KMS-11 (cell line): ENCODE measurements at regions not wholly inside any gene's neighbourhood (a gene's known extent, or its start where the extent isn't known, plus 50 kb on each side); places are given as distances from the start of the nearest gene placed in this dataset.
"Not testable (repeated sequence)": the region's sequence is repeated elsewhere in the genome, so short reads cannot be mapped to it uniquely, and the experiment has no call there.

Experiments used
- H2AFZ ChIP-seq: fragments of 200-600 bp; sonication (generic); 2 replicates; pipeline ENCODE4 v1.6.1; 2016; ENCODE audit warnings: antibody characterized with exemption, mixed run types, low read depth
- H3K27ac ChIP-seq: fragments of 200-600 bp; sonication (generic); 2 replicates; pipeline ENCODE4 v1.6.1; 2016; ENCODE audit warnings: mild to moderate bottlenecking, mixed run types
- H3K27me3 ChIP-seq: fragments of 200-600 bp; sonication (generic); 2 replicates; pipeline ENCODE4 v1.6.1; 2017; ENCODE audit warnings: mild to moderate bottlenecking, low read depth, mixed run types, moderate library complexity; ENCODE audit not compliant: insufficient read depth
- H3K36me3 ChIP-seq: fragments of 200-600 bp; sonication (generic); 2 replicates; pipeline ENCODE4 v1.6.1; 2017; ENCODE audit warnings: mild to moderate bottlenecking, mixed run types; ENCODE audit not compliant: insufficient read depth
- H3K4me1 ChIP-seq: fragments of 200-600 bp; sonication (generic); 2 replicates; pipeline ENCODE4 v1.6.1; 2016; ENCODE audit warnings: mild to moderate bottlenecking, low read depth, mixed run types; ENCODE audit not compliant: poor library complexity, severe bottlenecking
- H3K4me2 ChIP-seq: fragments of 200-600 bp; sonication (generic); 2 replicates; pipeline ENCODE4 v1.7.0; 2016; ENCODE audit warnings: mild to moderate bottlenecking, mixed run types
- H3K4me3 ChIP-seq: fragments of 200-600 bp; sonication (generic); IDR thresholded peaks from 2 replicates; pipeline ENCODE4 v1.6.1; 2017; ENCODE audit warnings: low read depth, low read length, mixed read lengths; ENCODE audit not compliant: insufficient read depth
- H3K79me2 ChIP-seq: fragments of 200-600 bp; sonication (generic); 2 replicates; pipeline ENCODE4 v1.6.1; 2016; ENCODE audit warnings: low read depth, mixed run types; ENCODE audit not compliant: insufficient read depth
- H3K9ac ChIP-seq: fragments of 200-600 bp; sonication (generic); 2 replicates; pipeline ENCODE4 v1.6.1; 2016; ENCODE audit warnings: mild to moderate bottlenecking, mixed run types
- H4K20me1 ChIP-seq: fragments of 200-600 bp; sonication (generic); 2 replicates; pipeline ENCODE4 v1.6.1; 2016; ENCODE audit warnings: mild to moderate bottlenecking, mixed run types; ENCODE audit not compliant: insufficient read depth
- TF ChIP-seq, protein P1 (sequence below): fragments of 200-600 bp; sonication (generic); conservative IDR thresholded peaks from 2 replicates; pipeline ENCODE4 v1.6.1; 2017; ENCODE audit warnings: low read depth, mild to moderate bottlenecking, antibody characterized with exemption, low read length, moderate library complexity, mixed read lengths

DNA sequence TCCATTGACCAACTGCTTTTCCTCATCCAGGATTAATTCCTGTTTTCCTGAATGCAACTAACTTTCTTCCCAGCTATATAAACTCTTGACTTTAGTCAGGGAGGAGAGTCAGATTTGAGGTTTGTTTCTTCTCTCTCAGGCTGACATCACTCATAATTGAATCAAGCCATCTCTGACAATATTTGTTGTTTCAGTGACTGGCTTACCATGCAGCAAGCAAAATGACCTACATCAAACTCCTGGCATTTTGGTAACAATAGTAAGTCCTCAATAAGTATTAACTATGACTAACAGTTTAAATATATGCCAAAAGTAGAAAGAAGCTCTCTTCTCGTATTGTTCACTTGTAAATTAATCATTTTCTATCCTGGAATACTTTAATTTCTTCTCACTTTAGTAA lies 625.7 kb upstream of the KCND2 start:
- Histone ChIP-seq H3K4me3 (no peak overlapping the region), H3K4me1 (no peaks in the 10 kb centered on the region), H3K27ac (no peak overlapping the region), H3K27me3 (no peaks in the 10 kb centered on the region), H3K4me2 (no peak overlapping the region), H3K36me3 (no peaks in the 10 kb centered on the region; the same call in 1 of the 2 replicates), H2AFZ (no peak overlapping the region), H3K9ac (no peak overlapping the region), H4K20me1 (no peaks in the 10 kb centered on the region), H3K79me2 (no peaks in the 10 kb centered on the region)
- TF ChIP-seq, protein P1, sequence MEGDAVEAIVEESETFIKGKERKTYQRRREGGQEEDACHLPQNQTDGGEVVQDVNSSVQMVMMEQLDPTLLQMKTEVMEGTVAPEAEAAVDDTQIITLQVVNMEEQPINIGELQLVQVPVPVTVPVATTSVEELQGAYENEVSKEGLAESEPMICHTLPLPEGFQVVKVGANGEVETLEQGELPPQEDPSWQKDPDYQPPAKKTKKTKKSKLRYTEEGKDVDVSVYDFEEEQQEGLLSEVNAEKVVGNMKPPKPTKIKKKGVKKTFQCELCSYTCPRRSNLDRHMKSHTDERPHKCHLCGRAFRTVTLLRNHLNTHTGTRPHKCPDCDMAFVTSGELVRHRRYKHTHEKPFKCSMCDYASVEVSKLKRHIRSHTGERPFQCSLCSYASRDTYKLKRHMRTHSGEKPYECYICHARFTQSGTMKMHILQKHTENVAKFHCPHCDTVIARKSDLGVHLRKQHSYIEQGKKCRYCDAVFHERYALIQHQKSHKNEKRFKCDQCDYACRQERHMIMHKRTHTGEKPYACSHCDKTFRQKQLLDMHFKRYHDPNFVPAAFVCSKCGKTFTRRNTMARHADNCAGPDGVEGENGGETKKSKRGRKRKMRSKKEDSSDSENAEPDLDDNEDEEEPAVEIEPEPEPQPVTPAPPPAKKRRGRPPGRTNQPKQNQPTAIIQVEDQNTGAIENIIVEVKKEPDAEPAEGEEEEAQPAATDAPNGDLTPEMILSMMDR, result no peak

DNA sequence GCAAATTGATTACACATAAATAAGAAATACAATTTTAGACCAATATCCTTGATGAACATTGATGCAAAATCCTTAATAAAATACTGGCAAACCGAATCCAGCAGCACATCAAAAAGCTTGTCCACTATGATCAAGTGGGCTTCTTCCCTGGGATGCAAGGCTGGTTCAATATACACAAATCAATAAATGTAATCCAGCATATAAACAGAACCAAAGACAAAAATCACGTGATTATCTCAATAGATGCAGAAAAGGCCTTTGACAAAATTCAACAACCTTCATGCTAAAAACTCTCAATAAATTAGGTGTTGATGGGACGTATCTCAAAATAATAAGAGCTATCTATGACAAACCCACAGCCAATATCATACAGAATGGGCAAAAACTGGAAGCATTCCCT lies 624.2 kb upstream of the KCND2 start:
- not testable (repeated sequence) for H2AFZ ChIP-seq

DNA sequence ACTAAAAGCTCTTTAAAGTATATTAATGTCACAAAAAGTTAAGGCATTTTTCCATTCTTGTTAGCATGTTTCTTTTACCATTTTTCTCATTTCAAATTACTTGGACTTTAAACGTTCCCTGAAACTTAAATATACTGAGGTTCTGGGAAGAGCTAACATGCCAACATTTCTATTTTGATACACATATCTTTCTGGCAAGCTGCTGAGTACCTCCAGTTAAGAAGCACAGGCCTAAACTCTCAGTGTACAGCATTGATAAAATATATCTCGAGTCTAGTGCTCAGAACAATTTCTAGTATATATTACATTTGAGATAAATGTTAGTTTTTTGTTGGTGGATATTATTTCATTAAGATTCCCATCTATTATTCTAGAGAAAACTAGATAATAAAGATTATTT lies 612.9 kb upstream of the KCND2 start:
- H3K79me2 ChIP-seq, result no peaks in the 10 kb centered on the region
- no peak overlapping the region for H3K4me2 ChIP-seq
- H3K36me3 ChIP-seq, result no peaks in the 10 kb centered on the region
- TF ChIP-seq, protein P1, result no peak
- H2AFZ ChIP-seq, result no peak overlapping the region
- no peaks in the 10 kb centered on the region for H3K4me1 ChIP-seq
- no peaks in the 10 kb centered on the region for H3K27me3 ChIP-seq
- no peaks in the 10 kb centered on the region for H4K20me1 ChIP-seq
- H3K27ac ChIP-seq, result no peak overlapping the region
- H3K9ac ChIP-seq, result no peak overlapping the region
- H3K4me3 ChIP-seq, result no peak overlapping the region

More for the DNA sequence above, 624.2 kb upstream of the KCND2 start:
- not testable (repeated sequence) for H4K20me1 ChIP-seq, H3K9ac ChIP-seq, H3K4me2 ChIP-seq, H3K4me1 ChIP-seq, H3K27ac ChIP-seq, H3K36me3 ChIP-seq, H3K79me2 ChIP-seq, H3K4me3 ChIP-seq, H3K27me3 ChIP-seq

DNA sequence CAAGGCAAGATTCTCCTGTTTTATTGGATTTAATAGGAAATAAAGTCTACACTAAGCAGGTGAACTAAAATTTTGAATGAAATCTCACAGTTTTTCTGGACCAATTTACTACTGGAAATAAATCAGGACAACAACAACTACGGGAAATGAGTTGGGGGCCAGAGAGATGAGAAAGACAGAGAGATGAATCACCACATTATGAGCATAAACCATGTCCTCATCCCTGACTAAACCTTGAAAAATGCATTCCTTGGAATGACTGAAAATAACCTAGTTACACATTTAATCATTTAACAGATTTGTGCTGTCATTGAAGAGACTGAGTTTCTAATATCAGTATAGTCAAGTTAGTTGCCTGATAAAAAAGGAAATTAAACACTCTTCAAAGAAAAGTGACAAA lies 608.4 kb upstream of the KCND2 start:
- no peak overlapping the region for H3K4me2 ChIP-seq
- H3K79me2 ChIP-seq, result no peaks in the 10 kb centered on the region
- TF ChIP-seq, protein P1, result no peak
- no peaks in the 10 kb centered on the region for H3K27me3 ChIP-seq
- H3K4me3 ChIP-seq, result no peak overlapping the region
- no peaks in the 10 kb centered on the region for H4K20me1 ChIP-seq
- no peak overlapping the region for H3K27ac ChIP-seq
- no peaks in the 10 kb centered on the region for H3K4me1 ChIP-seq
- H3K36me3 ChIP-seq, result no peaks in the 10 kb centered on the region
- H2AFZ ChIP-seq, result no peak overlapping the region
- no peak overlapping the region for H3K9ac ChIP-seq

DNA sequence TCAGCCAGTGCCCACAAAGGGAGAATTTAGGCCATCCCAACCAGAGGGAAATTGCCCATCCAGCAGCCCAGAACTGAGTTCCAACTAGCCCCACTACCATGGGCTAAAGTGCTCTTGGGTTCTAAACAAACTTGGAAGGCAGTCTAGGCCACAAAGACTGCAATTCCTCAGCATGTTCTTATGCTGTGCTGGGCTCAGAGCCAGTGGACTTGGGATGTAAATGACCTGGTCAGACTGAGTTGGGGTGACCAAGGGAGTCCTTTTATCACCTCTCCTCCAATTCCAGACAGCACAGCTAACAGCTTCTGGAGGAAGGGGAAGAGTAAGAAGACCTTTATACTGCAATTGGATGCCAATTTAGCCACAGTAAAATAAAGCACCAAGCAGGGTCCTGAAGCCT lies 607.2 kb upstream of the KCND2 start:
- Histone ChIP-seq H3K4me2 (no peak overlapping the region), H2AFZ (no peak overlapping the region), H3K36me3 (no peaks in the 10 kb centered on the region), H3K27ac (no peak overlapping the region), H4K20me1 (no peaks in the 10 kb centered on the region), H3K9ac (no peak overlapping the region), H3K27me3 (no peaks in the 10 kb centered on the region), H3K4me1 (no peaks in the 10 kb centered on the region), H3K79me2 (no peaks in the 10 kb centered on the region), H3K4me3 (no peak overlapping the region)
- TF ChIP-seq, protein P1, result no peak
